BLaER1 (cell line): ENCODE measurements at regions not wholly inside any gene's neighbourhood (a gene's known extent, or its start where the extent isn't known, plus 50 kb on each side); places are given as distances from the start of the nearest gene placed in this dataset.

Experiments used
- H3K27ac ChIP-seq: shearing (Covaris generic); formaldehyde crosslinking; 2 replicates; pipeline ENCODE4 v1.8.1; 2022
- H3K27me3 ChIP-seq: shearing (Covaris generic); formaldehyde crosslinking; 2 replicates; pipeline ENCODE4 v1.8.1; 2022
- H3K36me3 ChIP-seq: shearing (Covaris generic); formaldehyde crosslinking; 2 replicates; pipeline ENCODE4 v1.8.1; 2022
- H3K4me1 ChIP-seq: shearing (Covaris generic); formaldehyde crosslinking; 2 replicates; pipeline ENCODE4 v1.8.1; 2022
- H3K4me2 ChIP-seq: shearing (Covaris generic); formaldehyde crosslinking; 2 replicates; pipeline ENCODE4 v1.8.1; 2022
- H3K4me3 ChIP-seq: shearing (Covaris generic); formaldehyde crosslinking; 2 replicates; pipeline ENCODE4 v1.8.1; 2022
- H3K9ac ChIP-seq: shearing (Covaris generic); formaldehyde crosslinking; 2 replicates; pipeline ENCODE4 v1.8.1; 2022
- H3K9me3 ChIP-seq: shearing (Covaris generic); formaldehyde crosslinking; 2 replicates; pipeline ENCODE4 v1.8.1; 2022
- H4K20me1 ChIP-seq: shearing (Covaris generic); formaldehyde crosslinking; 2 replicates; pipeline ENCODE4 v1.8.1; 2022
- Cebpa-rat ChIP-seq: shearing (Covaris generic); IDR thresholded peaks from 2 replicates; pipeline ENCODE4 v1.8.1; 2022

DNA sequence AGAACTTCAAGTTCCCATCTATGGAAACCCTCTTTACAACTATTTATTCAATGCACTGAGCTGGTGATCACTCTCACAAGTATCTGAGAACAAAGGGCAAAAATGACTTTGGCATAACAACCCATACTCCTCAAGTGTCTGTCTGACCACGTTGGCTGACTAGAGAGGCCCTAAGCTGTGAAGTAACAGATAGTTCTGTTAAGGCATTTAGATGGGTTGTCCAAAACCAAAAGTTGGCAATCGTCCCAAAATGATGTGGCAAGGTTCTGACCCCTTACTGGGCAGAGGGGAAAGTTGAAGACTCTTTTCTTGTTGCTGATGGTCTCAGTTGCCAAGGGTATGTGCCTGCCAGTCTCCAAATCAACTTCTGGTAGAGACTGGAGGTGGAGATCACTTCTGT, 524.8 kb downstream of the PPARGC1A start:
- no peak overlapping the region for H3K4me2 ChIP-seq
- H3K9me3 ChIP-seq, result 0 out of 2 replicates have a peak, but pooled peaks cover 6% of the 10 kb centered on the region
- H4K20me1 ChIP-seq, result no peaks in the 10 kb centered on the region
- H3K4me3 ChIP-seq, result no peak overlapping the region
- no peak overlapping the region for H3K27ac ChIP-seq
- no peaks in the 10 kb centered on the region for H3K27me3 ChIP-seq
- H3K4me1 ChIP-seq, result no peaks in the 10 kb centered on the region
- TF ChIP-seq Cebpa-rat, result no peak
- no peaks in the 10 kb centered on the region for H3K36me3 ChIP-seq
- H3K9ac ChIP-seq, result no peak overlapping the region

DNA sequence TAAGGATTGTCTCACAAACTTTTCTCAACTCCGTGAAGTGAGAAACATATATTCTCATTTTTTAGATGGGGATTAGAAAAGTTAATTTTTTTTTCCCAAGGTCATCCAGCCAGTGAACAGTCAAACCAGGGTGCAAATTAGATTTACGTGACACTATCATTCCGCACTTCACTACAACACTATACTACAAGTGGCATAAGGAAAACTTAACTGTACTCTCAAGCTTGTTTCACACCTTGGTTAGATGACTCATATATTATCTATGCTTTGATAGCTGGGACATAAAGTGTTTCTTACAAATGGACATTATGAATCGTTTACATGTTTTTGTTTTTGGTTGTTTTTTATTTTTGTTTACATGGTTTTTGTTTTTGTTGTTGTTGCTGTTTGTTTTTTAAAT, 525.7 kb downstream of the PPARGC1A start:
- H3K27me3 ChIP-seq, result no peaks in the 10 kb centered on the region
- H3K36me3 ChIP-seq, result no peaks in the 10 kb centered on the region
- no peak for TF ChIP-seq Cebpa-rat
- H3K9ac ChIP-seq, result no peak overlapping the region
- no peak overlapping the region for H3K27ac ChIP-seq
- no peaks in the 10 kb centered on the region for H3K4me1 ChIP-seq
- no peak overlapping the region for H3K4me3 ChIP-seq
- 0 out of 2 replicates have a peak, but pooled peaks cover 7% of the 10 kb centered on the region for H3K9me3 ChIP-seq
- no peaks in the 10 kb centered on the region for H4K20me1 ChIP-seq
- H3K4me2 ChIP-seq, result no peak overlapping the region

DNA sequence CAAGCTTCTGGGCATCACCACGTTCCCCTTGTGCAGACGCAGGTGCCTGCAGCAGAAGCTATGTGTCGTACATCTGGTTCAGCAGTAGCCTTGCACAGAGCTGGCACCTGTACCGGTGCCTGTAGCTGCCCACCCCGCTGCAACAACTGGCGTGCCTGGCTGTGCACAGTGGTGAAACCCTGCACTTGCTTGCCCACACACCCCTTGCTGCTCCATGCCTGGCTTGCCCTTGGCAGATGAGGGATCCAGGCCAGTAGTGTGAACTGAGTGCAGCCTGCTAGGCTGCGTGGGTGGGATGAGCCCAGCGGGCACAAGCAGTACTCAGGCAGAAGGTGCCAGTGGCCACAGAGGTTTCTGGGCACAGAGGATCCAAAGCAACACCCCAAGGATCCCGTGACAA, 528.4 kb downstream of the PPARGC1A start:
- H3K4me3 ChIP-seq, result no peak overlapping the region
- H3K27me3 ChIP-seq, result no peaks in the 10 kb centered on the region
- no peak overlapping the region for H3K4me2 ChIP-seq
- no peaks in the 10 kb centered on the region for H4K20me1 ChIP-seq
- H3K9me3 ChIP-seq, result 0 out of 2 replicates have a peak, but pooled peaks cover 7% of the 10 kb centered on the region
- no peaks in the 10 kb centered on the region for H3K4me1 ChIP-seq
- TF ChIP-seq Cebpa-rat, result no peak
- no peaks in the 10 kb centered on the region for H3K36me3 ChIP-seq
- H3K9ac ChIP-seq, result no peak overlapping the region
- H3K27ac ChIP-seq, result no peak overlapping the region

DNA sequence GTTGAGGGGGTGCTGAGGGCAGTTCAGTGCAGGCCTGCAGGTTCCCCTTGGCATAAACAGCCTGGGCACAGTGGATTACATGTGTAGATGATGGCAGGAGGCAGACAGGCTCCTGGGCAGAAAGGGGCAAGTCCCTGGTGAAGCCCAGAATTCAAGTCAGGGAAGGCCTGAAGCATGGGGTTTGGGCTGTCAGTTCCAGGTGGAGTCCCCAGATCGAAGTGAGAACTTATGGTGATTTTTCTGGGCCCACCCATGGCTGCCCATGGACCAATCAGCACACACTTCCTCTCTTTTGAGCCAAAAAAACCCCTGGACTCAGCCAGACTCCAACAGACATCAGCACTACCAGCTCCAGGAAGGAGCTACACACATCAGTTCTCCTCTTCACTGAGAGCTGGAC, 529.1 kb downstream of the PPARGC1A start:
- Histone ChIP-seq H4K20me1 (no peaks in the 10 kb centered on the region), H3K27ac (no peak overlapping the region), H3K4me2 (no peak overlapping the region), H3K4me3 (no peak overlapping the region), H3K9ac (no peak overlapping the region), H3K36me3 (no peaks in the 10 kb centered on the region), H3K4me1 (no peaks in the 10 kb centered on the region), H3K27me3 (no peaks in the 10 kb centered on the region), H3K9me3 (0 out of 2 replicates have a peak, but pooled peaks cover 7% of the 10 kb centered on the region)
- no peak for TF ChIP-seq Cebpa-rat

DNA sequence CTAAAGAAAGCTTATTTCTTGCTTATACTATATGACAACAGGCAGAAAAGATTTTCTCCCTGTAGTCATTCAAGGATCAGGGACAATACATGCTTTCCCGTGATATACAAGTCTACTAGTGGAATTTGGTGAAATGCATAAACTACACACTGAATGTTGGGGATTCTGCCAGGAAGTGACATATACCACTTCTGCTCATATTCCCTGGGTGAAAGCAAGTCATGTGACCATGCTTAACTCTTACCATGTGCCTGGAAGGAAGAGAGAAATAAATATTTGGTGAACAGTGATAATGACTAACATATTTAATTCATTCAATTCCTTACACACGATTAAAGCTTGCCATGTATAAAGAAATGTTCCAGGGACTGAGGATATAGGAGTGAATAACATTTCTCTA, 534.6 kb downstream of the PPARGC1A start:
- 0 out of 2 replicates have a peak, but pooled peaks cover 2% of the 10 kb centered on the region for H3K9me3 ChIP-seq
- no peaks in the 10 kb centered on the region for H3K4me1 ChIP-seq
- H3K27me3 ChIP-seq, result no peaks in the 10 kb centered on the region
- H3K9ac ChIP-seq, result no peak overlapping the region
- no peak for TF ChIP-seq Cebpa-rat
- H3K4me3 ChIP-seq, result no peak overlapping the region
- no peaks in the 10 kb centered on the region for H4K20me1 ChIP-seq
- no peak overlapping the region for H3K4me2 ChIP-seq
- H3K36me3 ChIP-seq, result no peaks in the 10 kb centered on the region
- H3K27ac ChIP-seq, result no peak overlapping the region

DNA sequence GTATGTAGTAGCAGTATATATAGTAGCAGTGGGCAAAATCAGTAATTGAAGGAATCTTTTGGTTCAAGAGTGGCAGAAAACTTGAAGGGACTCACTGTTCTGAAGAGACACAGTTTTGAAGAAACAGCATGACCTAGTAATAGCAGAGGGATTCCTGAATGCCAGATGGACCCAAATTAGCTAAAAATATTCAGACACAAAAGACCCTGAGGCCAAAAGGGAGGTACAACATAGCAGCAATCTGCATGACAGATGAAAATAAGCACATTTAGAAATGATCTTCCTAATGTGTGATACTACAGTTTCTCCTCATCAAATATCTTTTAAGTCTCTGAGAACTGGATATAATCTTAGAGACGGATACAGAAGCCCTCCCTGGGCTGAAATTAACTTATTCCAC, 536.6 kb downstream of the PPARGC1A start:
- H3K36me3 ChIP-seq, result no peaks in the 10 kb centered on the region
- H3K27ac ChIP-seq, result no peak overlapping the region
- TF ChIP-seq Cebpa-rat, result no peak
- H3K4me3 ChIP-seq, result no peak overlapping the region
- no peak overlapping the region for H3K9ac ChIP-seq
- H3K27me3 ChIP-seq, result no peaks in the 10 kb centered on the region
- H3K9me3 ChIP-seq, result no peaks in the 10 kb centered on the region
- H3K4me2 ChIP-seq, result no peak overlapping the region
- peaks cover 8% of the 10 kb centered on the region for H3K4me1 ChIP-seq
- no peaks in the 10 kb centered on the region for H4K20me1 ChIP-seq

DNA sequence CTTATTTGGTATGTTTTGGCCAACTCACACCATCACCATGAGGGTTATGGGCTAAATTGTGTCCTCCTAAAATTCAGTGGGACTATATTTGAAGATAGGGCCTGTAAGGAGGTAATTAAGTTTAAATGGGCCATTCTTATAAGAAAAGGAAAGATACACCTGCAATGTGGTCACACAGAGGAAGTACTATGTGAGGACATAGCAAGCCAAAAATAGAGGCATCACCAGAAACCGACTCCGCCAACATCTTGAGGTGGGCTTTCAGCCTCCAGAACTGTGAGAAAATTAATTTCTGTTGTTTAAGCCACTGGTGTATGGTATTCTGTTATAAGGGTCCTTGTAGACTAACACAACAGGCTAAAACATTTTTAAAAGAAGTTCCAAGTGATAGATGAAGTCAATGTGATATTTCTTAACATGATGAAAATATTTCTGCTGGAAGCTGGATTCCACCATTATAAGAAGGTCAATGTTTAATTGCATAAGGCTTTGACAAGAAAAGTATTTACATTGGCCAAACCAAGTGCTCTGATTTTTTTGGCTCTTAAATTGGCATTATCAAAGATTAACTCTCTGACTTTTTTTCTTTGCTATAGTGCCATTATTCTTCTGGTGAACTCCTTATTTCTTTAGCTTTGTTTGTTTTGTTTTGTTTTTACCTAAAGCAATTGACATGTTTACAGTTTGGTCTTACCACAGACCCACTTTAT, 540.9 kb downstream of the PPARGC1A start:
- Histone ChIP-seq H3K27me3 (no peaks in the 10 kb centered on the region), H3K27ac (no peak overlapping the region), H3K4me3 (no peak overlapping the region), H3K9ac (no peak overlapping the region), H3K36me3 (no peaks in the 10 kb centered on the region), H3K9me3 (no peaks in the 10 kb centered on the region), H4K20me1 (no peaks in the 10 kb centered on the region), H3K4me2 (peak overlapping the region; percentile 44), H3K4me1 (peaks cover 8% of the 10 kb centered on the region)
- TF ChIP-seq Cebpa-rat, result no peak

DNA sequence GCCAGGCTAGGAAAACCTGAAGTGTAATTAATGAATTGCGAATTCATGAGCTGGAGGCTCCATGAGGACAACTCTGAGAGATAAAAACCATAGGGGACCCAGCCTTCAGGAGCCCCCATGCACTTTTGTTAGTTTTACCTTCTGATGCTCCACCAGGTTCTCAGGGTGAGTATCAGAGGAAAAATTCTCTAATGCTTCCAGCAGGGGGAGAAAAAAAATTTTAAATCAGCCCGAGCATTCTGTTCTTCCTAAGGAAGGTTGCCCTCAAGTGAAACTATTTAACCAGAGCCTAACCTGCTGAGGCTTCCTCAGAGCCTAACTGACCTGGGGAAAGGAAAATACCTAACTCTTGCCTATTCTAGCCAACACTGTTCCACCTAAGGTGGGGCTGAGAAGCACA, 552.6 kb downstream of the PPARGC1A start:
- H3K27ac ChIP-seq, result no peak overlapping the region
- no peak overlapping the region for H3K4me3 ChIP-seq
- no peaks in the 10 kb centered on the region for H3K36me3 ChIP-seq
- peaks cover 28% of the 10 kb centered on the region for H3K4me1 ChIP-seq
- no peaks in the 10 kb centered on the region; the same call in 1 of the 2 replicates for H3K9me3 ChIP-seq
- H3K4me2 ChIP-seq, result no peak overlapping the region
- H3K9ac ChIP-seq, result no peak overlapping the region
- TF ChIP-seq Cebpa-rat, result no peak
- no peaks in the 10 kb centered on the region for H4K20me1 ChIP-seq
- no peaks in the 10 kb centered on the region for H3K27me3 ChIP-seq

DNA sequence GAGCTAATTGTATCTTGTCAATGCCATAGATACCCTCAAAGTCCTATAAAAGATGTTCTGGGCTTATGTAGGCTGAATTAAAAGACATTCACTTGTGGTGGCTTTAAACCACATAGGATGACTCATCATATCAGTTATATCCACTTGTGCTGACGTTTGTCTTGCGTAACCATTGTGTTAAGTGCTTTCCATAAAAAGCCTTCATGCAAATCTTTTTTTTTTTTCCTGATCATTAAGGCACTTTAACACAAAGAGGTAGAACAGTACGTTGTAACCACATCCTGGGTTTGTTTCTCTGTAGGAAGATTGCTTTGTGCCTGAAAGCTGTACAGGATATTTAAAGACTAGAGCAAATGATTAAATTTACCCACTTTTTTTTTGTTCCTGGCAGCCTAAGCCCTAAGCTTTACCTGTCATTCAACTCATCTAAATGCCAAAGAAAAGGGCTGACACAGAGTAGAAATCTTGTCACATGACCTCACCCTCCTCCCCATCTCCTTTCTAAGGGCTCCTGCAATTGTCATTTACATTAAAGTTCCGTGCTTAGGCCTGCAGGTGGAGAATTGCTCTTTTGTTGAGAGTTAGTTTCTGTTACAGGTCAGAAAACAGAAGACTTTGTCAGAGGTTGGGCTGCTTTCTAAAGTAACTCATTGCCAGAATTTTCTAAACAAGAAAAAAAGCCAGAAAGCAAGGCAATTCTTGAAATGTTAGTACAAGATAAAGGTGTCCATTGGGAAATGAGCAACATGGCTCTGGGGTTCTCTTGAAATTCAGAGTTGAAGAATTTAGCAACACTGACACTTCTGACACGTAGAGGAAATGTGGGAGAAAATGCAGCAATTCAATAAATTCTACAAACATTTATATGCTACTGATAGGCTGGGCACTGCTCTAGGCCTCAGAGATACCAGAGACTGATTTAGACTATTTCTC, 555.6 kb downstream of the PPARGC1A start:
- no peaks in the 10 kb centered on the region for H3K27me3 ChIP-seq
- H3K9me3 ChIP-seq, result no peaks in the 10 kb centered on the region; the same call in 1 of the 2 replicates
- peak overlapping the region; percentile 45 for H3K27ac ChIP-seq
- peak; percentile 65; the same call in 1 of the 2 replicates for TF ChIP-seq Cebpa-rat
- no peak overlapping the region for H3K4me3 ChIP-seq
- H3K4me1 ChIP-seq, result peaks cover 28% of the 10 kb centered on the region
- H3K4me2 ChIP-seq, result peak overlapping the region; percentile 55
- no peak overlapping the region for H3K9ac ChIP-seq
- no peaks in the 10 kb centered on the region for H3K36me3 ChIP-seq
- no peaks in the 10 kb centered on the region for H4K20me1 ChIP-seq

DNA sequence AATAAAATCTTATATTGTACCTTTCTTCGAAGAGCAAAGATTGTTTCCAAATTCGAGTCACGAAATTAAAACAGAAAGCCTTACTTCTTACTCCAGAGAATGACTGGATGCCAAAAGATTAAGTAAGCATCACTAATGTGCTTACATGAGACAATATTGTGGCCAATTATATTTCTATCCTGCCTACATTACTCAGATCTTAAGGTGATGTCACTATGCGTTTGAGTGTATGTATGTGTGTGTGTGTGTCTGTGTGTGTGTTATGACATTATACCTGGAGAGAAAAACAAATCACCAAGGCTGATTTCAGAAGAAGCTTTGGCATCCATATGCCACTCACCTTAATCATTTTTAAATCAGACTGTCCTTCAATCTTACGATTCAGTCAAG, 556.3 kb downstream of the PPARGC1A start:
- H3K27me3 ChIP-seq, result no peaks in the 10 kb centered on the region
- peaks cover 28% of the 10 kb centered on the region for H3K4me1 ChIP-seq
- H3K4me2 ChIP-seq, result peak overlapping the region; percentile 55
- H3K9ac ChIP-seq, result no peak overlapping the region
- H3K36me3 ChIP-seq, result no peaks in the 10 kb centered on the region
- H3K9me3 ChIP-seq, result no peaks in the 10 kb centered on the region; the same call in 1 of the 2 replicates
- H3K4me3 ChIP-seq, result no peak overlapping the region
- TF ChIP-seq Cebpa-rat, result no peak
- peak overlapping the region; percentile 45; the same call in 1 of the 2 replicates for H3K27ac ChIP-seq
- no peaks in the 10 kb centered on the region for H4K20me1 ChIP-seq
